Stimulated activated CD8-positive, alpha-beta memory T cell treated with anti-CD3 and anti-CD28 coated beads, Interleukin-4, amount 100 ng/mL, for 1 hour (primary cell): ENCODE measurements at regions not wholly inside any gene's neighbourhood (a gene's known extent, or its start where the extent isn't known, plus 50 kb on each side); places are given as distances from the start of the nearest gene placed in this dataset.

ENCODE experiments used
- DNase-seq, 2 donors: peaks; one replicate each; pipeline ENCODE4 v3.0.0-alpha.2; 2020; ENCODE audit warnings: low read depth in 2 of 2, low spot score in 1 of 2

- DNase-seq, result no peak
Measured at GRCh38 chr10:129365767-129366402, 101.2 kb upstream of the MGMT start.

GRCh38 chr10:129366450-129366849 lies 100.6 kb upstream of the MGMT start:
- DNase-seq, result no peak

- DNase-seq, result no peak
Measured at GRCh38 chr10:129369566-129369965, 97.5 kb upstream of the MGMT start.

- DNase-seq, result no peak
Measured at GRCh38 chr10:129371541-129371940, 95.5 kb upstream of the MGMT start.

- DNase-seq, result no peak
Measured at GRCh38 chr10:129372172-129372571, 94.9 kb upstream of the MGMT start.

- DNase-seq, result no peak
Measured at GRCh38 chr10:129373231-129373630, 93.8 kb upstream of the MGMT start.

GRCh38 chr10:129373718-129374117 lies 93.3 kb upstream of the MGMT start:
- no peak for DNase-seq

GRCh38 chr10:129375171-129375570 lies 91.9 kb upstream of the MGMT start:
- DNase-seq, result no peak

- no peak for DNase-seq
Measured at GRCh38 chr10:129375912-129376311, 91.1 kb upstream of the MGMT start.

- DNase-seq, result no peak
Measured at GRCh38 chr10:129380279-129380678, 86.8 kb upstream of the MGMT start.

GRCh38 chr10:129381741-129382140 lies 85.3 kb upstream of the MGMT start:
- DNase-seq, result no peak

- DNase-seq, result no peak
Measured at GRCh38 chr10:129382401-129382800, 84.6 kb upstream of the MGMT start.

- DNase-seq, result no peak
Measured at GRCh38 chr10:129383651-129384050, 83.4 kb upstream of the MGMT start.

GRCh38 chr10:129385600-129385999 lies 81.4 kb upstream of the MGMT start:
- DNase-seq, result no peak

GRCh38 chr10:129386415-129387257 lies 80.4 kb upstream of the MGMT start:
- DNase-seq, result no peak

GRCh38 chr10:129387258-129387525 lies 79.8 kb upstream of the MGMT start:
- no peak for DNase-seq

GRCh38 chr10:129388435-129388834 lies 78.6 kb upstream of the MGMT start:
- no peak for DNase-seq

- no peak for DNase-seq
Measured at GRCh38 chr10:129389194-129389593, 77.8 kb upstream of the MGMT start.

GRCh38 chr10:129390147-129390546 lies 76.9 kb upstream of the MGMT start:
- DNase-seq, result no peak

- no peak for DNase-seq
Measured at GRCh38 chr10:129390726-129391125, 76.3 kb upstream of the MGMT start.

GRCh38 chr10:129391464-129391863 lies 75.6 kb upstream of the MGMT start:
- DNase-seq, result no peak

GRCh38 chr10:129392855-129393254 lies 74.2 kb upstream of the MGMT start:
- DNase-seq, result no peak

GRCh38 chr10:129393812-129394211 lies 73.2 kb upstream of the MGMT start:
- DNase-seq, result no peak
